ENCODE measurements at regions not wholly inside any gene's neighbourhood (a gene's known extent, or its start where the extent isn't known, plus 50 kb on each side); places are given as distances from the start of the nearest gene placed in this dataset.

- Mint-ChIP-seq H3K4me3 (no peak overlapping the region), H3K27ac (no peak overlapping the region), H3K27me3 (no peaks in the 10 kb centered on the region), H3K36me3 (ENCODE audit: low read depth) (no peaks in the 10 kb centered on the region), H3K4me1 (ENCODE audit: low read depth) (no peaks in the 10 kb centered on the region), H3K9me3 (peaks cover 14% of the 10 kb centered on the region)
- peaks cover 3 to 10% of the 10 kb centered on the region in 2 experiments for H3K9me3 ChIP-seq (ENCODE audit: control insufficient read depth in 1 of 2, insufficient read depth in 1 of 2, low read length in 2 of 2)
- ChIA-PET POLR2A (no interaction called here), CTCF (no interaction called here)
- H3K4me3 ChIP-seq (ENCODE audit: low read length), result no peak overlapping the region
- H3K4me1 ChIP-seq (ENCODE audit: insufficient read depth, low read length), result no peaks in the 10 kb centered on the region
- intact Hi-C loops (cut with DNase I, micrococcal nuclease), result no loop called here
- no peaks in the 10 kb centered on the region for H3K36me3 ChIP-seq (ENCODE audit: insufficient read depth, low read length)
- ATAC-seq (ENCODE audit: poor library complexity) (no peak), DNase-seq (no peak)
- H3K27me3 ChIP-seq (ENCODE audit: control insufficient read depth in 1 of 2, insufficient read depth in 2 of 2, low read length in 2 of 2), result no peaks in the 10 kb centered on the region
- no peak for TF ChIP-seq CTCF (IDR thresholded peaks at IDR 0.05)
- H3K27ac ChIP-seq (ENCODE audit: low read depth in 1 of 2, low read length in 2 of 2), result no peak overlapping the region
Measured at GRCh38 chr5:24816206-24816605, 171.4 kb upstream of the CDH10 start.

- H3K27me3 Mint-ChIP-seq, result no peaks in the 10 kb centered on the region
- POLR2A ChIA-PET, result no interaction called here
Measured at GRCh38 chr5:24805230-24805629, 160.5 kb upstream of the CDH10 start.

GRCh38 chr5:24804221-24804681 lies 159.5 kb upstream of the CDH10 start:
- TF ChIP-seq CTCF (IDR thresholded peaks at IDR 0.05), result no peak
- ATAC-seq (ENCODE audit: poor library complexity) (no peak), DNase-seq (no peak)
- H3K9me3 ChIP-seq (ENCODE audit: control insufficient read depth in 1 of 2, insufficient read depth in 1 of 2, low read length in 2 of 2), result peaks cover 0 to 6% of the 10 kb centered on the region in 2 experiments
- H3K4me3 ChIP-seq (ENCODE audit: low read length), result no peak overlapping the region
- H3K36me3 Mint-ChIP-seq (ENCODE audit: low read depth), result no peaks in the 10 kb centered on the region
- no peaks in the 10 kb centered on the region for H3K27me3 ChIP-seq (ENCODE audit: control insufficient read depth in 1 of 2, insufficient read depth in 2 of 2, low read length in 2 of 2)
- intact Hi-C loops (cut with DNase I, micrococcal nuclease), result no loop called here
- no peaks in the 10 kb centered on the region for H3K4me1 ChIP-seq (ENCODE audit: insufficient read depth, low read length)
- no peak overlapping the region for H3K4me3 Mint-ChIP-seq
- H3K4me1 Mint-ChIP-seq (ENCODE audit: low read depth), result no peaks in the 10 kb centered on the region
- ChIA-PET POLR2A (no interaction called here), CTCF (no interaction called here)
- H3K27ac Mint-ChIP-seq, result no peak overlapping the region
- H3K9me3 Mint-ChIP-seq, result peaks cover 5% of the 10 kb centered on the region
- no peaks in the 10 kb centered on the region for H3K36me3 ChIP-seq (ENCODE audit: insufficient read depth, low read length)
- no peaks in the 10 kb centered on the region for H3K27me3 Mint-ChIP-seq
- no peak overlapping the region for H3K27ac ChIP-seq (ENCODE audit: low read depth in 1 of 2, low read length in 2 of 2)

More at GRCh38 chr5:24805230-24805629, 160.5 kb upstream of the CDH10 start:
- ATAC-seq (ENCODE audit: poor library complexity) (no peak), DNase-seq (no peak)
- Histone ChIP-seq H3K27ac (ENCODE audit: low read depth in 1 of 2, low read length in 2 of 2) (no peak overlapping the region), H3K4me1 (ENCODE audit: insufficient read depth, low read length) (no peaks in the 10 kb centered on the region), H3K9me3 (ENCODE audit: control insufficient read depth in 1 of 2, insufficient read depth in 1 of 2, low read length in 2 of 2) (peaks cover 0 to 6% of the 10 kb centered on the region in 2 experiments), H3K27me3 (ENCODE audit: control insufficient read depth in 1 of 2, insufficient read depth in 2 of 2, low read length in 2 of 2) (no peaks in the 10 kb centered on the region), H3K4me3 (ENCODE audit: low read length) (no peak overlapping the region), H3K36me3 (ENCODE audit: insufficient read depth, low read length) (no peaks in the 10 kb centered on the region)
- Mint-ChIP-seq H3K27ac (no peak overlapping the region), H3K9me3 (peaks cover 9% of the 10 kb centered on the region), H3K4me3 (no peak overlapping the region), H3K36me3 (ENCODE audit: low read depth) (no peaks in the 10 kb centered on the region), H3K4me1 (ENCODE audit: low read depth) (no peaks in the 10 kb centered on the region)
- TF ChIP-seq CTCF (IDR thresholded peaks at IDR 0.05), result no peak
- CTCF ChIA-PET, result no interaction called here
- intact Hi-C loops (cut with DNase I, micrococcal nuclease), result no loop called here

All from CD4-positive, alpha-beta T cell (primary cell).